ENCODE measurements at regions not wholly inside any gene's neighbourhood (a gene's known extent, or its start where the extent isn't known, plus 50 kb on each side); places are given as distances from the start of the nearest gene placed in this dataset.

GRCh38 chr5:98563885-98564653 lies 209.4 kb upstream of the RGMB start:
- TF ChIP-seq CTCF (conservative IDR thresholded peaks at IDR 0.05; ENCODE audit: low read depth, low read length) (no peak), POLR2A (IDR thresholded peaks at IDR 0.05; ENCODE audit: low read depth, low read length) (no peak)
